ENCODE measurements at regions not wholly inside any gene's neighbourhood (a gene's known extent, or its start where the extent isn't known, plus 50 kb on each side); places are given as distances from the start of the nearest gene placed in this dataset.

- H3K9ac ChIP-seq (ENCODE audit: low read length): no peak overlapping the region
- no peak overlapping the region for H2AFZ ChIP-seq (ENCODE audit: low read length)
- H3K27ac ChIP-seq (ENCODE audit: low read length): no peak overlapping the region
- H3K9me2 ChIP-seq (replicated peaks; ENCODE audit: insufficient read depth, low read length): no peaks in the 10 kb centered on the region
- H3K27me3 ChIP-seq (ENCODE audit: low read length): no peaks in the 10 kb centered on the region
- DNase-seq: no peak
- H3K4me2 ChIP-seq (ENCODE audit: low read depth, low read length, poor library complexity, severe bottlenecking): no peak overlapping the region
- no peaks in the 10 kb centered on the region for H3K4me1 ChIP-seq (ENCODE audit: low read length)
- H3K9me3 ChIP-seq (ENCODE audit: low read length): peaks cover 12% of the 10 kb centered on the region
- no peaks in the 10 kb centered on the region for H3K36me3 ChIP-seq (ENCODE audit: insufficient read depth, low read length)
- no peaks in the 10 kb centered on the region for H4K20me1 ChIP-seq (ENCODE audit: insufficient read depth, low read depth, low read length)
- no peaks in the 10 kb centered on the region for H3K79me2 ChIP-seq (ENCODE audit: low read length)
- H3K4me3 ChIP-seq (ENCODE audit: low read length): no peak overlapping the region
Observed at GRCh38 chr13:106233134-106233735, 302.2 kb downstream of the EFNB2 start.

DNA sequence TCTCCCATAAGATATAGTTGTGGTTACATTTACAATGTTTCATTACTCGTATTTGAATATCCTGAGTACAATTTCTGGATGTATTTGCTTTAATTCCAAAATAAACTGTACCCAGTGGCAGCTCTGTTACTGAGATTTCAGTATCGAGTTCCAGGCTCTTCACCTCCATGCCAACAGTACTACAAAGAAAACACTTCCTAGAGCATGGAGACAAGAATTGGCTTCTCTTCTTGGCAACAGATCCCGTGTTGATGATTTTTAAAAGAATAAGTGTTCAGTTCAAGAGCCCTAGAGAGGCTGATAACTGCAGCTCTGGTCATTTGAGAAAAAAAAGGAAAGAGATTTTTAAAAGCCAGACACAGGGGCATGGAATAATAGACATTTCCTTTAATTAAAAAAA, 302.8 kb downstream of the EFNB2 start:
- no peak overlapping the region for H3K4me3 ChIP-seq (ENCODE audit: low read length)
- no peak overlapping the region for H3K4me2 ChIP-seq (ENCODE audit: low read depth, low read length, poor library complexity, severe bottlenecking)
- H3K79me2 ChIP-seq (ENCODE audit: low read length): no peaks in the 10 kb centered on the region
- H2AFZ ChIP-seq (ENCODE audit: low read length): no peak overlapping the region
- no peak overlapping the region for H3K9ac ChIP-seq (ENCODE audit: low read length)
- H3K9me3 ChIP-seq (ENCODE audit: low read length): peaks cover 17% of the 10 kb centered on the region
- H3K27me3 ChIP-seq (ENCODE audit: low read length): no peaks in the 10 kb centered on the region
- no peak overlapping the region for H3K27ac ChIP-seq (ENCODE audit: low read length)
- DNase-seq: no peak
- no peaks in the 10 kb centered on the region for H3K4me1 ChIP-seq (ENCODE audit: low read length)
- no peaks in the 10 kb centered on the region for H4K20me1 ChIP-seq (ENCODE audit: insufficient read depth, low read depth, low read length)
- H3K36me3 ChIP-seq (ENCODE audit: insufficient read depth, low read length): no peaks in the 10 kb centered on the region
- no peaks in the 10 kb centered on the region for H3K9me2 ChIP-seq (replicated peaks; ENCODE audit: insufficient read depth, low read length)

- Histone ChIP-seq H3K4me3 (ENCODE audit: low read length) (no peak overlapping the region), H3K9me2 (replicated peaks; ENCODE audit: insufficient read depth, low read length) (no peaks in the 10 kb centered on the region), H3K27me3 (ENCODE audit: low read length) (no peaks in the 10 kb centered on the region), H4K20me1 (ENCODE audit: insufficient read depth, low read depth, low read length) (no peaks in the 10 kb centered on the region), H3K4me1 (ENCODE audit: low read length) (no peaks in the 10 kb centered on the region), H3K4me2 (ENCODE audit: low read depth, low read length, poor library complexity, severe bottlenecking) (no peak overlapping the region), H3K79me2 (ENCODE audit: low read length) (no peaks in the 10 kb centered on the region), H3K36me3 (ENCODE audit: insufficient read depth, low read length) (no peaks in the 10 kb centered on the region), H2AFZ (ENCODE audit: low read length) (no peak overlapping the region), H3K9ac (ENCODE audit: low read length) (no peak overlapping the region), H3K9me3 (ENCODE audit: low read length) (peaks cover 15% of the 10 kb centered on the region), H3K27ac (ENCODE audit: low read length) (no peak overlapping the region)
- no peak for DNase-seq
Observed at GRCh38 chr13:106230450-106230849, 305.0 kb downstream of the EFNB2 start.

- Histone ChIP-seq H3K9ac (ENCODE audit: low read length) (no peak overlapping the region), H3K27me3 (ENCODE audit: low read length) (no peaks in the 10 kb centered on the region), H3K4me1 (ENCODE audit: low read length) (no peaks in the 10 kb centered on the region), H3K36me3 (ENCODE audit: insufficient read depth, low read length) (no peaks in the 10 kb centered on the region), H3K4me3 (ENCODE audit: low read length) (no peak overlapping the region), H4K20me1 (ENCODE audit: insufficient read depth, low read depth, low read length) (no peaks in the 10 kb centered on the region), H3K4me2 (ENCODE audit: low read depth, low read length, poor library complexity, severe bottlenecking) (no peak overlapping the region), H2AFZ (ENCODE audit: low read length) (no peak overlapping the region), H3K9me2 (replicated peaks; ENCODE audit: insufficient read depth, low read length) (no peaks in the 10 kb centered on the region), H3K79me2 (ENCODE audit: low read length) (no peaks in the 10 kb centered on the region), H3K9me3 (ENCODE audit: low read length) (peaks cover 20% of the 10 kb centered on the region), H3K27ac (ENCODE audit: low read length) (no peak overlapping the region)
- DNase-seq: no peak
Observed at GRCh38 chr13:106225126-106225525, 310.3 kb downstream of the EFNB2 start.

GRCh38 chr13:106220211-106220610, 315.3 kb downstream of the EFNB2 start:
- no peaks in the 10 kb centered on the region for H3K27me3 ChIP-seq (ENCODE audit: low read length)
- H3K79me2 ChIP-seq (ENCODE audit: low read length): no peaks in the 10 kb centered on the region
- peaks cover 7% of the 10 kb centered on the region for H3K9me3 ChIP-seq (ENCODE audit: low read length)
- no peaks in the 10 kb centered on the region for H4K20me1 ChIP-seq (ENCODE audit: insufficient read depth, low read depth, low read length)
- no peak overlapping the region for H3K4me2 ChIP-seq (ENCODE audit: low read depth, low read length, poor library complexity, severe bottlenecking)
- H3K4me1 ChIP-seq (ENCODE audit: low read length): no peaks in the 10 kb centered on the region
- H3K36me3 ChIP-seq (ENCODE audit: insufficient read depth, low read length): no peaks in the 10 kb centered on the region
- H2AFZ ChIP-seq (ENCODE audit: low read length): no peak overlapping the region
- H3K9me2 ChIP-seq (replicated peaks; ENCODE audit: insufficient read depth, low read length): no peaks in the 10 kb centered on the region
- no peak overlapping the region for H3K4me3 ChIP-seq (ENCODE audit: low read length)
- H3K9ac ChIP-seq (ENCODE audit: low read length): no peak overlapping the region
- no peak for DNase-seq
- no peak overlapping the region for H3K27ac ChIP-seq (ENCODE audit: low read length)

- H3K36me3 ChIP-seq (ENCODE audit: insufficient read depth, low read length): no peaks in the 10 kb centered on the region
- H3K79me2 ChIP-seq (ENCODE audit: low read length): no peaks in the 10 kb centered on the region
- H3K9ac ChIP-seq (ENCODE audit: low read length): no peak overlapping the region
- H4K20me1 ChIP-seq (ENCODE audit: insufficient read depth, low read depth, low read length): no peaks in the 10 kb centered on the region
- H3K9me3 ChIP-seq (ENCODE audit: low read length): peaks cover 8% of the 10 kb centered on the region
- H3K9me2 ChIP-seq (replicated peaks; ENCODE audit: insufficient read depth, low read length): no peaks in the 10 kb centered on the region
- no peak overlapping the region for H3K27ac ChIP-seq (ENCODE audit: low read length)
- no peak for DNase-seq
- no peaks in the 10 kb centered on the region for H3K4me1 ChIP-seq (ENCODE audit: low read length)
- H2AFZ ChIP-seq (ENCODE audit: low read length): no peak overlapping the region
- no peaks in the 10 kb centered on the region for H3K27me3 ChIP-seq (ENCODE audit: low read length)
- no peak overlapping the region for H3K4me2 ChIP-seq (ENCODE audit: low read depth, low read length, poor library complexity, severe bottlenecking)
- no peak overlapping the region for H3K4me3 ChIP-seq (ENCODE audit: low read length)
Observed at GRCh38 chr13:106213028-106213757, 322.3 kb downstream of the EFNB2 start.

- Histone ChIP-seq H3K9me2 (replicated peaks; ENCODE audit: insufficient read depth, low read length) (no peaks in the 10 kb centered on the region), H3K9me3 (ENCODE audit: low read length) (peaks cover 13% of the 10 kb centered on the region), H3K79me2 (ENCODE audit: low read length) (no peaks in the 10 kb centered on the region), H3K4me2 (ENCODE audit: low read depth, low read length, poor library complexity, severe bottlenecking) (no peak overlapping the region), H3K4me3 (ENCODE audit: low read length) (no peak overlapping the region), H3K9ac (ENCODE audit: low read length) (no peak overlapping the region), H3K4me1 (ENCODE audit: low read length) (no peaks in the 10 kb centered on the region), H3K27ac (ENCODE audit: low read length) (no peak overlapping the region), H4K20me1 (ENCODE audit: insufficient read depth, low read depth, low read length) (no peaks in the 10 kb centered on the region), H3K27me3 (ENCODE audit: low read length) (no peaks in the 10 kb centered on the region), H3K36me3 (ENCODE audit: insufficient read depth, low read length) (no peaks in the 10 kb centered on the region), H2AFZ (ENCODE audit: low read length) (no peak overlapping the region)
- no peak for DNase-seq
Observed at GRCh38 chr13:106212386-106213010, 323.0 kb downstream of the EFNB2 start.

DNA sequence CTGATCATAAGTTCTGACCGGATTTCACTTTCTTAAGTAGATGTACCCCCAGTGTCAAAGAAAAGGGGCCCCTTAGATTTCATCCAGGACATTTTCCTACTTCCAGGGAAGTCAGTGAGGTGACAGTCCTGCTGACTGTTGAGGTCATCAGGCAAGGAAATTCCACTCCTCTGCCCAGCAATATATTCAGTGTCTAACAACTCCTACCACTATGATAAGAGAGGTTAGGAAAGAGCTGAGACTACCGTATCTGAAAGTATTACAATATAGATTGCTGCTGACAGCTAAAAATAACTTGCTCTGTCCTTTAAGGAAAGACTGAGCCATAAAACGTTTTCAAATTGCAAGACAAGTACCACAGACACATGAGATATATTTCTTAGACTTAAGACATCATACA, 325.1 kb downstream of the EFNB2 start:
- H3K9me2 ChIP-seq (replicated peaks; ENCODE audit: insufficient read depth, low read length): no peaks in the 10 kb centered on the region

More for the DNA sequence above, 325.1 kb downstream of the EFNB2 start:
- H3K79me2 ChIP-seq (ENCODE audit: low read length): no peaks in the 10 kb centered on the region
- no peaks in the 10 kb centered on the region for H3K27me3 ChIP-seq (ENCODE audit: low read length)
- H3K4me3 ChIP-seq (ENCODE audit: low read length): no peak overlapping the region
- H3K9me3 ChIP-seq (ENCODE audit: low read length): peaks cover 27% of the 10 kb centered on the region
- no peaks in the 10 kb centered on the region for H3K36me3 ChIP-seq (ENCODE audit: insufficient read depth, low read length)
- no peak overlapping the region for H2AFZ ChIP-seq (ENCODE audit: low read length)
- H3K4me2 ChIP-seq (ENCODE audit: low read depth, low read length, poor library complexity, severe bottlenecking): no peak overlapping the region
- no peaks in the 10 kb centered on the region for H4K20me1 ChIP-seq (ENCODE audit: insufficient read depth, low read depth, low read length)
- H3K27ac ChIP-seq (ENCODE audit: low read length): no peak overlapping the region
- no peaks in the 10 kb centered on the region for H3K4me1 ChIP-seq (ENCODE audit: low read length)
- H3K9ac ChIP-seq (ENCODE audit: low read length): no peak overlapping the region
- no peak for DNase-seq
